ENCODE measurements at regions not wholly inside any gene's neighbourhood (a gene's known extent, or its start where the extent isn't known, plus 50 kb on each side); places are given as distances from the start of the nearest gene placed in this dataset.

- TF ChIP-seq CTCF (IDR thresholded peaks at IDR 0.05) = no peak
- no peak for TF ChIP-seq POLR2A (IDR thresholded peaks at IDR 0.05)
Observed at GRCh38 chr9:108691614-108692013, 164.2 kb downstream of the ACTL7B start.
